K562 (cell line): ENCODE measurements at regions not wholly inside any gene's neighbourhood (a gene's known extent, or its start where the extent isn't known, plus 50 kb on each side); places are given as distances from the start of the nearest gene placed in this dataset.

Source experiments
- ATAC-seq: fragments of 200-7000 bp; cut with Tn5 transposase; 3 replicates; pipeline ENCODE4 v1.9.1; 2020; ENCODE audit warnings: moderate library complexity
- BruUV-seq: library from RNA; stranded (reverse); fragments of 400-500 nt; replicated peaks from 2 replicates; lab custom pipeline; 2021; lab: Mats Ljungman, UMichigan
- CTCF ChIA-PET: fragments of 300-600 bp; formaldehyde crosslinking; extraction: SDS; loops from one replicate; lab custom pipeline; 2021; ENCODE audit warnings: low intra/inter-chr PET ratio; lab: Yijun Ruan, JAX
- POLR2A ChIA-PET: fragments of 300-600, 350-650 bp; sonication (Branson Sonifier 250); formaldehyde crosslinking; extraction: SDS; loops from one replicate; lab custom pipeline; 2021; ENCODE audit warnings: antibody characterized with exemption, inconsistent platforms; lab: Yijun Ruan, JAX
- DNase-seq, 4 experiments: peaks; one replicate each; pipeline versions ENCODE4 v3.0.0 to v3.0.0-alpha.2; 2011 to 2018; ENCODE audit warnings: low spot score in 3 of 4, mixed read lengths in 3 of 4; ENCODE audit errors: extremely low read depth in 1 of 4
- FAIRE-seq: peaks from 2 replicates; lab custom pipeline; 2011; peaks lifted over from hg19 to GRCh38; lab: Jason Lieb, UNC
- H2AFZ ChIP-seq: 2 replicates; pipeline ENCODE4 v1.6.0; 2011; ENCODE audit warnings: low read depth, low read length, control low read depth, inconsistent platforms
- H3K27ac ChIP-seq: fragments of 200-600 bp; 3 replicates; pipeline ENCODE4 v1.8.0; 2011; ENCODE audit warnings: low read depth, mild to moderate bottlenecking, control low read depth, inconsistent platforms, low read length, moderate library complexity, mixed read lengths; ENCODE audit errors: extremely low read depth
- H3K27me3 ChIP-seq, 2 experiments: fragments of 300-600 bp in 1 of 2; 2 replicates in 1 of 2; 3 replicates in 1 of 2; pipeline versions ENCODE4 v1.6.0 to v1.8.0; 2011; ENCODE audit warnings: inconsistent platforms in 2 of 2, low read length in 2 of 2, mild to moderate bottlenecking in 1 of 2, mixed read lengths in 1 of 2, moderate library complexity in 1 of 2; ENCODE audit not compliant: control insufficient read depth in 2 of 2, insufficient read depth in 2 of 2
- H3K36me3 ChIP-seq: fragments of 300-600 bp; 3 replicates; pipeline ENCODE4 v1.8.0; 2011; ENCODE audit warnings: mild to moderate bottlenecking, low read length, inconsistent platforms; ENCODE audit not compliant: control insufficient read depth, insufficient read depth
- H3K4me1 ChIP-seq, 2 experiments: fragments of 200-600 bp in 1 of 2; replicated peaks in 1 of 2; 2 replicates in 1 of 2; 3 replicates in 1 of 2; pipeline versions ENCODE4 v1.5.1 to v1.8.0; 2011; ENCODE audit warnings: inconsistent platforms in 2 of 2, low read length in 2 of 2, mild to moderate bottlenecking in 1 of 2, mixed read lengths in 1 of 2, moderate library complexity in 1 of 2; ENCODE audit not compliant: control insufficient read depth in 2 of 2, insufficient read depth in 2 of 2
- H3K4me2 ChIP-seq: 2 replicates; pipeline ENCODE4 v1.6.1; 2011; ENCODE audit warnings: low read length, control low read depth, inconsistent platforms, mixed read lengths; ENCODE audit not compliant: insufficient read depth
- H3K4me3 ChIP-seq: fragments of 200-600 bp; sonication (generic), shearing (Covaris generic); 2 replicates; pipeline ENCODE4 v1.5.1; 2016; ENCODE audit warnings: control low read depth, inconsistent platforms
- H3K79me2 ChIP-seq: fragments of 200-600 bp; 3 replicates; pipeline ENCODE4 v1.8.0; 2011; ENCODE audit warnings: low read length, inconsistent platforms; ENCODE audit not compliant: control insufficient read depth, insufficient read depth
- H3K9ac ChIP-seq, 2 experiments: 2 replicates each; pipeline versions ENCODE4 v1.6.0 to v1.6.1; 2011; ENCODE audit warnings: low read depth in 2 of 2, low read length in 2 of 2, control low read depth in 1 of 2, inconsistent platforms in 1 of 2, mild to moderate bottlenecking in 1 of 2, mixed read lengths in 1 of 2; ENCODE audit not compliant: insufficient read depth in 1 of 2
- H3K9me1 ChIP-seq: one replicate; pipeline ENCODE4 v1.6.0; 2011; ENCODE audit warnings: inconsistent platforms, mild to moderate bottlenecking, low read length, moderate library complexity; ENCODE audit not compliant: control insufficient read depth, insufficient read depth
- H3K9me3 ChIP-seq: replicated peaks from 2 replicates; pipeline ENCODE4 v1.5.1; 2011; ENCODE audit warnings: low read depth, low read length, inconsistent platforms; ENCODE audit not compliant: control insufficient read depth, insufficient read depth
- H4K20me1 ChIP-seq: replicated peaks from 2 replicates; pipeline ENCODE4 v1.6.1; 2011; ENCODE audit warnings: low read length, inconsistent platforms, mixed read lengths; ENCODE audit not compliant: control insufficient read depth, insufficient read depth
- CHD1 ChIP-seq: fragments of 200-600 bp; sonication (generic); IDR thresholded peaks from one replicate; pipeline ENCODE4 v1.6.1; 2012; ENCODE audit warnings: mild to moderate bottlenecking, moderate library complexity, low read length, inconsistent platforms
- HNRNPL ChIP-seq: fragments of 200-400 bp; formaldehyde crosslinking; IDR thresholded peaks from 2 replicates; pipeline ENCODE4 v1.6.1; 2017; ENCODE audit warnings: low read depth, mild to moderate bottlenecking, low read length
- HOXB6 ChIP-seq: fragments of 250-450 bp; sonication (Bioruptor Pico); IDR thresholded peaks from 2 replicates; pipeline ENCODE4 v1.5.1; 2022; ENCODE audit warnings: mild to moderate bottlenecking, borderline replicate concordance
- PTRF ChIP-seq: fragments of 450-650 bp; IDR thresholded peaks from 2 replicates; pipeline ENCODE4 v1.6.1; 2016; ENCODE audit warnings: mild to moderate bottlenecking, missing genetic modification characterization, missing compliant biosample characterization
- SIRT6 ChIP-seq: IDR thresholded peaks from one replicate; pipeline ENCODE4 v1.6.1; 2012; ENCODE audit warnings: low read depth, mild to moderate bottlenecking, control low read depth, inconsistent platforms, low read length, moderate library complexity
- SP1 ChIP-seq: sonication (generic); formaldehyde crosslinking; IDR thresholded peaks from 2 replicates; pipeline ENCODE4 v1.8.1; 2022; ENCODE audit warnings: mild to moderate bottlenecking, missing genetic modification reagents
- ZNF507 ChIP-seq: conservative IDR thresholded peaks from 2 replicates; pipeline ENCODE4 v1.6.1; 2017; ENCODE audit warnings: missing genetic modification characterization, missing compliant biosample characterization
- ZSCAN32 ChIP-seq: fragments of 450-650 bp; formaldehyde crosslinking; IDR thresholded peaks from 2 replicates; pipeline ENCODE4 v1.4.0; 2020; ENCODE audit warnings: mild to moderate bottlenecking, moderate library complexity
- in situ Hi-C: fragments of 300-500 bp; cut with MboI; formaldehyde crosslinking; loops from 4 replicates; pipeline ENCODE4 v1.15.0; 2018; ENCODE audit warnings: inconsistent platforms, mixed read lengths
- intact Hi-C: fragments of 100-400 bp; cut with micrococcal nuclease; formaldehyde crosslinking; loops from 2 replicates; pipeline ENCODE4 v1.14.2; 2022
- TF ChIP-seq, protein P1 (sequence below): fragments of 450-650 bp; formaldehyde crosslinking; IDR thresholded peaks from 2 replicates; pipeline ENCODE4 v1.4.0; 2020; ENCODE audit warnings: mild to moderate bottlenecking, mixed read lengths
- TF ChIP-seq, protein P2 (sequence below): fragments of 250-450 bp; sonication (Bioruptor Pico); IDR thresholded peaks from 2 replicates; pipeline ENCODE4 v1.8.0; 2021; ENCODE audit warnings: moderate library complexity, mild to moderate bottlenecking, inconsistent platforms

DNA sequence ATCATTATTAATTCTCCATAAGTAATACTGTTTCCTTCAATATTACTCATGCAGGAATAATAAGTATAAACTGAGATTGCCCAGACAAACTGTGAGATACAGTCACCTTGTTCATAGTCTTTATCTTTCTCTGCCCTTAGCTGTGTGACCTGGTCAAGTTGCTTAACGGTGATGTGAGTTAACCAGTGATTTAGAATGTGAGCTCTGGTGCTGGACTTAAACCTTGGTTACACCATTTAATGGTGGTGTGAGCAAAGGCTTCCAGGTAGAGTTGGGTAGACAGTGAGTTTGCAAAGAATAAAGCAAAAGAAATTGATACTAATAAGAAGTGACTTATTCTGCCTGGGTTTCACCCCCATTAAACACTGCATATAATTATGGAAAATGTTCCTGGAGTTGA is 86.2 kb upstream of the DEFB112 start (continued):
- no peak for TF ChIP-seq SP1 (CRISPR knock-in tag)
- no peak for TF ChIP-seq HOXB6
- TF ChIP-seq SIRT6, result no peak
- TF ChIP-seq, protein P1, sequence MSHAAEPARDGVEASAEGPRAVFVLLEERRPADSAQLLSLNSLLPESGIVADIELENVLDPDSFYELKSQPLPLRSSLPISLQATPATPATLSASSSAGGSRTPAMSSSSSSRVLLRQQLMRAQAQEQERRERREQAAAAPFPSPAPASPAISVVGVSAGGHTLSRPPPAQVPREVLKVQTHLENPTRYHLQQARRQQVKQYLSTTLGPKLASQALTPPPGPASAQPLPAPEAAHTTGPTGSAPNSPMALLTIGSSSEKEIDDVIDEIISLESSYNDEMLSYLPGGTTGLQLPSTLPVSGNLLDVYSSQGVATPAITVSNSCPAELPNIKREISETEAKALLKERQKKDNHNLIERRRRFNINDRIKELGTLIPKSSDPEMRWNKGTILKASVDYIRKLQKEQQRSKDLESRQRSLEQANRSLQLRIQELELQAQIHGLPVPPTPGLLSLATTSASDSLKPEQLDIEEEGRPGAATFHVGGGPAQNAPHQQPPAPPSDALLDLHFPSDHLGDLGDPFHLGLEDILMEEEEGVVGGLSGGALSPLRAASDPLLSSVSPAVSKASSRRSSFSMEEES (CRISPR knock-in tag), result no peak

DNA sequence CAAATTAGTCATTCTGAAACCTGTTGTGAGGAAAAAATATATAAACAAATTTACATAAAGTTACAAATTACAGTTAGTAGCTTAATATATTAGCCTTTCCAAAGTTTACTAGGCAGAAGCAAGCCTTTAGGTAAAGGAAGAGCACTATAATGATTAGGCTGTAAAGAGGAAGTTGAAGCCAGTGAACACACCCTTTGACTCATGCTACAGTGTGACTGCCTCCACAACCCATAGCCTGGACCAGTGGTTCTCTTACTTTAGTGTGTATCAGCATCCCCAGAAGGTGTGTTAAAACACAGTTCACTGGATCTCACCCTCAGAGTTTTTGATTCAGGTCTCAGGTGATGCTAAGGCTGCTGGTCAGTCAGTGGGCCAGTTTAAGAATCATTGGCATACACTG is 91.4 kb upstream of the DEFB112 start:
- H3K27me3 ChIP-seq, result no peaks in the 10 kb centered on the region
- no peak overlapping the region for H3K27ac ChIP-seq
- H3K36me3 ChIP-seq, result no peaks in the 10 kb centered on the region
- H3K4me2 ChIP-seq, result no peak overlapping the region
- H3K79me2 ChIP-seq, result no peaks in the 10 kb centered on the region
- in situ Hi-C loops, result loop anchor here (25.0 kb wide), 1 partner anchor 1871 kb away; no protein-coding TSS in a partner anchor
- no TSS peak for BruUV-seq
- CTCF ChIA-PET, result no interaction called here
- DNase-seq, result no peak
- H3K9ac ChIP-seq, result no peak overlapping the region
- no peak for FAIRE-seq
- H3K9me3 ChIP-seq, result no peaks in the 10 kb centered on the region
- no peak for ATAC-seq
- H2AFZ ChIP-seq, result no peak overlapping the region
- H3K4me3 ChIP-seq, result no peak overlapping the region
- H3K9me1 ChIP-seq, result no peaks in the 10 kb centered on the region
- TF ChIP-seq PTRF (tag) (no peak), CHD1 (no peak), HNRNPL (no peak), ZNF507 (tag) (no peak), ZSCAN32 (no peak)
- TF ChIP-seq, protein P2, sequence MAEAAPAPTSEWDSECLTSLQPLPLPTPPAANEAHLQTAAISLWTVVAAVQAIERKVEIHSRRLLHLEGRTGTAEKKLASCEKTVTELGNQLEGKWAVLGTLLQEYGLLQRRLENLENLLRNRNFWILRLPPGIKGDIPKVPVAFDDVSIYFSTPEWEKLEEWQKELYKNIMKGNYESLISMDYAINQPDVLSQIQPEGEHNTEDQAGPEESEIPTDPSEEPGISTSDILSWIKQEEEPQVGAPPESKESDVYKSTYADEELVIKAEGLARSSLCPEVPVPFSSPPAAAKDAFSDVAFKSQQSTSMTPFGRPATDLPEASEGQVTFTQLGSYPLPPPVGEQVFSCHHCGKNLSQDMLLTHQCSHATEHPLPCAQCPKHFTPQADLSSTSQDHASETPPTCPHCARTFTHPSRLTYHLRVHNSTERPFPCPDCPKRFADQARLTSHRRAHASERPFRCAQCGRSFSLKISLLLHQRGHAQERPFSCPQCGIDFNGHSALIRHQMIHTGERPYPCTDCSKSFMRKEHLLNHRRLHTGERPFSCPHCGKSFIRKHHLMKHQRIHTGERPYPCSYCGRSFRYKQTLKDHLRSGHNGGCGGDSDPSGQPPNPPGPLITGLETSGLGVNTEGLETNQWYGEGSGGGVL (CRISPR knock-in tag), result no peak
- TF ChIP-seq, all 486 proteins: peak for 0
- no peaks in the 10 kb centered on the region for H3K4me1 ChIP-seq
- POLR2A ChIA-PET, result no interaction called here
- no peaks in the 10 kb centered on the region for H4K20me1 ChIP-seq
- intact Hi-C loops, result no loop called here
